K562 (cell line): ENCODE measurements at regions not wholly inside any gene's neighbourhood (a gene's known extent, or its start where the extent isn't known, plus 50 kb on each side); places are given as distances from the start of the nearest gene placed in this dataset.

ENCODE experiments used
- ATAC-seq: fragments of 200-7000 bp; cut with Tn5 transposase; 3 replicates; pipeline ENCODE4 v1.9.1; 2020; ENCODE audit warnings: moderate library complexity
- BruUV-seq: library from RNA; stranded (reverse); fragments of 400-500 nt; replicated peaks from 2 replicates; lab custom pipeline; 2021; lab: Mats Ljungman, UMichigan
- CTCF ChIA-PET: fragments of 300-600 bp; formaldehyde crosslinking; extraction: SDS; loops from one replicate; lab custom pipeline; 2021; ENCODE audit warnings: low intra/inter-chr PET ratio; lab: Yijun Ruan, JAX
- POLR2A ChIA-PET: fragments of 300-600, 350-650 bp; sonication (Branson Sonifier 250); formaldehyde crosslinking; extraction: SDS; loops from one replicate; lab custom pipeline; 2021; ENCODE audit warnings: antibody characterized with exemption, inconsistent platforms; lab: Yijun Ruan, JAX
- DNase-seq, 4 experiments: peaks; one replicate each; pipeline versions ENCODE4 v3.0.0 to v3.0.0-alpha.2; 2011 to 2018; ENCODE audit warnings: low spot score in 3 of 4, mixed read lengths in 3 of 4; ENCODE audit errors: extremely low read depth in 1 of 4
- FAIRE-seq: peaks from 2 replicates; lab custom pipeline; 2011; peaks lifted over from hg19 to GRCh38; lab: Jason Lieb, UNC
- H2AFZ ChIP-seq: 2 replicates; pipeline ENCODE4 v1.6.0; 2011; ENCODE audit warnings: low read depth, low read length, control low read depth, inconsistent platforms
- H3K27ac ChIP-seq: fragments of 200-600 bp; 3 replicates; pipeline ENCODE4 v1.8.0; 2011; ENCODE audit warnings: low read depth, mild to moderate bottlenecking, control low read depth, inconsistent platforms, low read length, moderate library complexity, mixed read lengths; ENCODE audit errors: extremely low read depth
- H3K27me3 ChIP-seq, 2 experiments: fragments of 300-600 bp in 1 of 2; 2 replicates in 1 of 2; 3 replicates in 1 of 2; pipeline versions ENCODE4 v1.6.0 to v1.8.0; 2011; ENCODE audit warnings: inconsistent platforms in 2 of 2, low read length in 2 of 2, mild to moderate bottlenecking in 1 of 2, mixed read lengths in 1 of 2, moderate library complexity in 1 of 2; ENCODE audit not compliant: control insufficient read depth in 2 of 2, insufficient read depth in 2 of 2
- H3K36me3 ChIP-seq: fragments of 300-600 bp; 3 replicates; pipeline ENCODE4 v1.8.0; 2011; ENCODE audit warnings: mild to moderate bottlenecking, low read length, inconsistent platforms; ENCODE audit not compliant: control insufficient read depth, insufficient read depth
- H3K4me1 ChIP-seq, 2 experiments: fragments of 200-600 bp in 1 of 2; replicated peaks in 1 of 2; 2 replicates in 1 of 2; 3 replicates in 1 of 2; pipeline versions ENCODE4 v1.5.1 to v1.8.0; 2011; ENCODE audit warnings: inconsistent platforms in 2 of 2, low read length in 2 of 2, mild to moderate bottlenecking in 1 of 2, mixed read lengths in 1 of 2, moderate library complexity in 1 of 2; ENCODE audit not compliant: control insufficient read depth in 2 of 2, insufficient read depth in 2 of 2
- H3K4me2 ChIP-seq: 2 replicates; pipeline ENCODE4 v1.6.1; 2011; ENCODE audit warnings: low read length, control low read depth, inconsistent platforms, mixed read lengths; ENCODE audit not compliant: insufficient read depth
- H3K4me3 ChIP-seq: fragments of 200-600 bp; sonication (generic), shearing (Covaris generic); 2 replicates; pipeline ENCODE4 v1.5.1; 2016; ENCODE audit warnings: control low read depth, inconsistent platforms
- H3K79me2 ChIP-seq: fragments of 200-600 bp; 3 replicates; pipeline ENCODE4 v1.8.0; 2011; ENCODE audit warnings: low read length, inconsistent platforms; ENCODE audit not compliant: control insufficient read depth, insufficient read depth
- H3K9ac ChIP-seq, 2 experiments: 2 replicates each; pipeline versions ENCODE4 v1.6.0 to v1.6.1; 2011; ENCODE audit warnings: low read depth in 2 of 2, low read length in 2 of 2, control low read depth in 1 of 2, inconsistent platforms in 1 of 2, mild to moderate bottlenecking in 1 of 2, mixed read lengths in 1 of 2; ENCODE audit not compliant: insufficient read depth in 1 of 2
- H3K9me1 ChIP-seq: one replicate; pipeline ENCODE4 v1.6.0; 2011; ENCODE audit warnings: inconsistent platforms, mild to moderate bottlenecking, low read length, moderate library complexity; ENCODE audit not compliant: control insufficient read depth, insufficient read depth
- H3K9me3 ChIP-seq: replicated peaks from 2 replicates; pipeline ENCODE4 v1.5.1; 2011; ENCODE audit warnings: low read depth, low read length, inconsistent platforms; ENCODE audit not compliant: control insufficient read depth, insufficient read depth
- H4K20me1 ChIP-seq: replicated peaks from 2 replicates; pipeline ENCODE4 v1.6.1; 2011; ENCODE audit warnings: low read length, inconsistent platforms, mixed read lengths; ENCODE audit not compliant: control insufficient read depth, insufficient read depth
- MXI1 ChIP-seq: IDR thresholded peaks from 2 replicates; pipeline ENCODE4 v1.6.1; 2011; ENCODE audit warnings: low read depth, mild to moderate bottlenecking, improper control_type of control experiment, low read length
- POLR2B ChIP-seq: fragments of 450-650 bp; IDR thresholded peaks from 2 replicates; pipeline ENCODE4 v1.6.1; 2018; ENCODE audit warnings: low read depth; ENCODE audit not compliant: partially characterized antibody
- STAG1 ChIP-seq: sonication (generic); formaldehyde crosslinking; IDR thresholded peaks from 2 replicates; pipeline ENCODE4 v1.5.0; 2020; ENCODE audit warnings: missing genetic modification reagents, borderline replicate concordance
- ZNF253 ChIP-seq: fragments of 250-450 bp; sonication (Bioruptor Pico); conservative IDR thresholded peaks from 2 replicates; pipeline ENCODE4 v1.6.1; 2021; ENCODE audit warnings: mild to moderate bottlenecking
- WGBS: fragments of 100-300 bp; shearing (Covaris generic); methylation state at CpG from one replicate; pipeline ENCODE4 v1.1.6; 2016; ENCODE audit warnings: low coverage, mixed read lengths; ENCODE audit not compliant: insufficient coverage; ENCODE audit errors: missing lambda C conversion rate; 5-methylcytosine and 5-hydroxymethylcytosine counted together
- in situ Hi-C: fragments of 300-500 bp; cut with MboI; formaldehyde crosslinking; loops from 4 replicates; pipeline ENCODE4 v1.15.0; 2018; ENCODE audit warnings: inconsistent platforms, mixed read lengths
- intact Hi-C: fragments of 100-400 bp; cut with micrococcal nuclease; formaldehyde crosslinking; loops from 2 replicates; pipeline ENCODE4 v1.14.2; 2022
- TF ChIP-seq, protein P1 (sequence below): IDR thresholded peaks from 2 replicates; pipeline ENCODE4 v1.6.1; 2012; ENCODE audit warnings: low read depth, low read length, improper control_type of control experiment, borderline replicate concordance
- TF ChIP-seq, protein P2 (sequence below), 2 experiments: fragments of 200-800 bp in 1 of 2; sonication (Bioruptor generic) in 1 of 2; sonication (generic) in 1 of 2; formaldehyde crosslinking in 1 of 2; IDR thresholded peaks in 1 of 2; conservative IDR thresholded peaks in 1 of 2; 2 replicates each; pipeline versions ENCODE4 v1.5.0 to v1.6.1; 2016 to 2020; ENCODE audit warnings: missing compliant biosample characterization in 1 of 2, missing genetic modification characterization in 1 of 2, missing genetic modification reagents in 1 of 2

GRCh38 chr5:4758996-4759395, 381.1 kb upstream of the ADAMTS16 start:
- TF ChIP-seq, protein P1, sequence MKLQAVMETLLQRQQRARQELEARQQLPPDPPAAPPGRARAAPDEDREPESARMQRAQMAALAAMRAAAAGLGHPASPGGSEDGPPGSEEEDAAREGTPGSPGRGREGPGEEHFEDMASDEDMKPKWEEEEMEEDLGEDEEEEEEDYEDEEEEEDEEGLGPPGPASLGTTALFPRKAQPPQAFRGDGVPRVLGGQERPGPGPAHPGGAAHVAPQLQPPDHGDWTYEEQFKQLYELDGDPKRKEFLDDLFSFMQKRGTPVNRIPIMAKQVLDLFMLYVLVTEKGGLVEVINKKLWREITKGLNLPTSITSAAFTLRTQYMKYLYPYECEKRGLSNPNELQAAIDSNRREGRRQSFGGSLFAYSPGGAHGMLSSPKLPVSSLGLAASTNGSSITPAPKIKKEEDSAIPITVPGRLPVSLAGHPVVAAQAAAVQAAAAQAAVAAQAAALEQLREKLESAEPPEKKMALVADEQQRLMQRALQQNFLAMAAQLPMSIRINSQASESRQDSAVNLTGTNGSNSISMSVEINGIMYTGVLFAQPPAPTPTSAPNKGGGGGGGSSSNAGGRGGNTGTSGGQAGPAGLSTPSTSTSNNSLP: no peak
- H3K27ac ChIP-seq: no peak overlapping the region
- POLR2A ChIA-PET: no interaction called here
- BruUV-seq: no TSS peak
- WGBS: 0% methylated on average over 3 of the region's 3 CpGs
- no peak for ATAC-seq
- in situ Hi-C loops: no loop called here
- no peak for FAIRE-seq
- intact Hi-C loops: no loop called here
- H3K9me1 ChIP-seq: no peaks in the 10 kb centered on the region
- DNase-seq: no peak
- H2AFZ ChIP-seq: no peak overlapping the region
- H3K9me3 ChIP-seq: no peaks in the 10 kb centered on the region
- no peaks in the 10 kb centered on the region for H3K4me1 ChIP-seq
- no peak overlapping the region for H3K4me3 ChIP-seq
- H3K9ac ChIP-seq: no peak overlapping the region
- no peaks in the 10 kb centered on the region for H3K79me2 ChIP-seq
- H3K36me3 ChIP-seq: no peaks in the 10 kb centered on the region
- H4K20me1 ChIP-seq: no peaks in the 10 kb centered on the region
- H3K27me3 ChIP-seq: no peaks in the 10 kb centered on the region
- H3K4me2 ChIP-seq: no peak overlapping the region
- CTCF ChIA-PET: no interaction called here

- DNase-seq (no peak), ATAC-seq (no peak), FAIRE-seq (no peak)
- intact Hi-C loops (no loop called here), in situ Hi-C loops (no loop called here)
- H3K27ac ChIP-seq: no peak overlapping the region
- H3K4me1 ChIP-seq: no peaks in the 10 kb centered on the region
- CTCF ChIA-PET: no interaction called here
- POLR2A ChIA-PET: no interaction called here
- no peaks in the 10 kb centered on the region for H3K9me1 ChIP-seq
- H4K20me1 ChIP-seq: no peaks in the 10 kb centered on the region
- H3K27me3 ChIP-seq: no peaks in the 10 kb centered on the region
- H3K4me3 ChIP-seq: no peak overlapping the region
- H3K36me3 ChIP-seq: no peaks in the 10 kb centered on the region
- 2% methylated on average over 3 of the region's 3 CpGs for WGBS
- no peaks in the 10 kb centered on the region for H3K79me2 ChIP-seq
- no peak overlapping the region for H2AFZ ChIP-seq
- TF ChIP-seq MXI1: no peak
- no peak for TF ChIP-seq ZNF253 (CRISPR knock-in tag)
- TF ChIP-seq STAG1 (CRISPR knock-in tag): no peak
- no peak for TF ChIP-seq POLR2B
- TF ChIP-seq, protein P2, sequence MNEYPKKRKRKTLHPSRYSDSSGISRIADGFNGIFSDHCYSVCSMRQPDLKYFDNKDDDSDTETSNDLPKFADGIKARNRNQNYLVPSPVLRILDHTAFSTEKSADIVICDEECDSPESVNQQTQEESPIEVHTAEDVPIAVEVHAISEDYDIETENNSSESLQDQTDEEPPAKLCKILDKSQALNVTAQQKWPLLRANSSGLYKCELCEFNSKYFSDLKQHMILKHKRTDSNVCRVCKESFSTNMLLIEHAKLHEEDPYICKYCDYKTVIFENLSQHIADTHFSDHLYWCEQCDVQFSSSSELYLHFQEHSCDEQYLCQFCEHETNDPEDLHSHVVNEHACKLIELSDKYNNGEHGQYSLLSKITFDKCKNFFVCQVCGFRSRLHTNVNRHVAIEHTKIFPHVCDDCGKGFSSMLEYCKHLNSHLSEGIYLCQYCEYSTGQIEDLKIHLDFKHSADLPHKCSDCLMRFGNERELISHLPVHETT (CRISPR knock-in tag; conservative IDR thresholded peaks at IDR 0.05 in 1 of 2, IDR thresholded peaks at IDR 0.05 in 1 of 2): no peak
- no peak overlapping the region for H3K9ac ChIP-seq
- no peaks in the 10 kb centered on the region; the same call in 1 of the 2 replicates for H3K9me3 ChIP-seq
- no TSS peak for BruUV-seq
- H3K4me2 ChIP-seq: no peak overlapping the region
Measured at GRCh38 chr5:4762316-4762715, 377.8 kb upstream of the ADAMTS16 start.
